Suppressor macrophage treated with lipopolysaccharide for 1 hour (primary cell): ENCODE measurements at regions not wholly inside any gene's neighbourhood (a gene's known extent, or its start where the extent isn't known, plus 50 kb on each side); places are given as distances from the start of the nearest gene placed in this dataset.

Experiments used
- DNase-seq, 3 donors: peaks; one replicate each; pipeline ENCODE4 v3.0.0-alpha.2; 2020 to 2022

DNA sequence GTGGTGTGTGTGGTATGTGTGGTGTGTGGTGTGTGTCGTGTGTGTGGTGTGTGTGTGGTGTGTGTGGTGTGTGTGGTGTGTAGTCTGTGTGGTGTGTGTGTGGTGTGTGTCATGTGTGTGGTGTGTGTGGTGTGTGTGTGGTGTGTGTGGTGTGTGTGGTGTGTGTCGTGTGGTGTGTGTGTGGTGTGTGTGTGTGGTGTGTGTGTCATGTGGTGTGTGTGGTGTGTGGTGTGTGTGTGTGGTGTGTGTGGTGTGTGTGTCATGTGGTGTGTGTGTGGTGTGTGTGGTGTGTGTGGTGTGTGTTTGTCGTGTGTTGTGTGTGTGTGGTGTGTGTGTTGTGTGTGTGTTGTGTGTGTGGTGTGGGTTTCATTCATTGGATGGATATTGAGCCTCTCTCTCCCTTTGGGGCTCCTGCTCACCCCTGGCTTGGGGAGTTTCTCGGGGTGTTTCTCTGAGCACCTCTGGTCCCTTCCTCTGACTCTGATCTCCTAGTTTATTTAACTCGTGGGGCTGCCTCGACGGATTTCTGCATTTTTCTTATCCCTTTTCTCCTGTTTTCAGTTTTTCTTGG lies 145.8 kb downstream of the DNAJB6 start:
- DNase-seq = no peak

DNA sequence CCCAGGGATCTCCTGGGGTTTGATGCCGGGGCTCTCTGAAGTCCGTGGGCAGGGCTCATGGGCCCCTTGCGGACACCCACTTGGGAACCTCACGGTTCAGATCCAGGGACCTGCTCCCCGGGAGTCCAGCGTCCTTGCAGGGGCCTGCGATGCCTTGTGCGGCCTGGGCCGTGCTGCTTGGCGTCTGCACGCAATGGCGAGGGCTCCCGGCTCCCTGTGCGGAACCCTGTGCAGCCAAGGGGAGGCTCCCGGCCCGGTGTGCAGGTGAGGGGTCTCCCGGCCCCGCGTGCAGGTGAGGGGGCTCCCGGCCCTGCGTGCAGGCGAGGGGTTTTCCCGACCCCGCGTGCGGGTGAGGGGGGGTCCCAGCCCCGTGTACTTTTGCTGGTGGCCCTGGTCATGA lies 146.7 kb downstream of the DNAJB6 start:
- DNase-seq = no peak

DNA sequence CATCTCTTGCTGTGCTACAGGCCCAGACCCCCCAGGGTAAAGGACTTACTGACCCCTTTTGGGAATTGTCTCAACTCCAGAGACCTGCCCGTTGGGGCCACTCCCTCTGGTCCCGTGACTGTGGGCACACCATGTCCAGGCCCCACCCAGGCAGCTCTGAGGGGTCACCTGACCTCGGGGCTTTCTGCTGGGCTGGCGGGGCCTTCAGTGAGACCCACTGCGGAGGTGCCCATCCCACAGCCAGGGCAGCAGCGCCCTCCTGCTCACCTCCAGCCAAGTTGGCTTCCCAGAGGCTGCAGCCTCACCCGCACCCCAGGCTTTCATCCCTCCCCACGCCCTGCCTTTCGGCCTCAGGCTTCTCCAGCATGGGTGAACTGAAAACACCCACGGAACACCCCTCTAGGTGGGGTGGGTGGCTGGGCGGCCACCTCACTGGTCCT lies 147.2 kb downstream of the DNAJB6 start:
- DNase-seq = no peak

GRCh38 chr7:157484411-157485081 lies 147.7 kb downstream of the DNAJB6 start:
- no peak for DNase-seq

DNA sequence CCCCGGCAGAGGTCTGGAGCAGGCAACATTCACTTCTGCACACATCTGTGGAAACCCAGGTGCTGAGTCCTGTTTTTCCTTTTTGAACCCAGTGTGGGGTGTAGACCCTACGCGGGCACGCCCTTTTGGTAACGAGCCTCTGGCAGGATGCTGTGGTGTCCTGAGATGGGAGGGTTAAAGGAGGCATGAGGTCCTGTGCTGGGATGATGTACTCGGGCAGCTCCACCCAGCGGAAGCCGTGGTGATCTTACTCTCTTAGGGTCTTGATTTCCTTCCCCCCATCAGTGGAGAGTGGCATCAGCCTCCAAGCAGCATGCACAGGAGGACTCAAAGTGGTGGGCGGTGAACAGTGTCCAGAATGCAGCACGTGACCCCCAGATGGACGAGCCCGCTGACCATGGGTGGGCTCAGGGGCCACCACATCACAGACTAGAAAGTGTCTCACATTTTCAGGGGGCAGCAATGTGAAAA lies 148.6 kb downstream of the DNAJB6 start:
- no peak for DNase-seq

GRCh38 chr7:157486007-157486755 lies 149.4 kb downstream of the DNAJB6 start:
- no peak for DNase-seq

DNA sequence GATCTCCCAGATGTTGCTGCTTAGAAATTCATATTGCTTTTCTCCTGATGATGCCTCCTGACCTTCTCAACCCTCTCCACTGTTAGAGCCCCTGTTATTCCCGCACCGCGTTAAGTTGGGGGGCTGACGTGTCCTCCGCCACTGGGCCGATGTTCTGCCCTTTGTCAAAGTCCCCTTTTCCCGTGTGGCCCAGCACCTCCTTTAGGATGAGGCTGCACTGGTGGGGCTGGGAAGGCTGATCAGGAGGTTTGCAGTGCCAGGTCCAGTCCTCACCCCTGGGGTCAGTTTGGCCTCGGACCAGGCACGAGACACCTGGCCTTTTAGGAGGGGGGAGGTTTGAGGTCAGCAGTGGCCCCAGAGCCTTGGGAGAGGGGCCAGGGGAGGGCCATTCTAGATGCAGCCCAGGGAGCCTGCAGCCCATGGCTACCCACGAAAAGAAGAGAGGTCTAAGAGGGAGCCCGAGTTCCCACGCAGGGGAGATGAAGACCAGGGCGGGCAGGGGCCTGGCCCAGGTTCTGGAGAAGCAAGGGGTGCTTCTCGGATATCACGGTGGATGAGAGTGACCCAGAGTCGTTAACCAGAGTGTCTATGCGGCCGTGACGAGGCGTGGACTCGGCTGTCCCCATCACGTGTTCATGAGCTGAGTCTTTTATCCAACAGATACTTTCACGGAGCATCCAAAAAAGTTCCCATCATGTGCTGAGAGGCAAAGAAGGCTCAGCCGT lies 150.4 kb downstream of the DNAJB6 start:
- DNase-seq = no peak

GRCh38 chr7:157488281-157488680 lies 151.5 kb downstream of the DNAJB6 start:
- DNase-seq = no peak

DNA sequence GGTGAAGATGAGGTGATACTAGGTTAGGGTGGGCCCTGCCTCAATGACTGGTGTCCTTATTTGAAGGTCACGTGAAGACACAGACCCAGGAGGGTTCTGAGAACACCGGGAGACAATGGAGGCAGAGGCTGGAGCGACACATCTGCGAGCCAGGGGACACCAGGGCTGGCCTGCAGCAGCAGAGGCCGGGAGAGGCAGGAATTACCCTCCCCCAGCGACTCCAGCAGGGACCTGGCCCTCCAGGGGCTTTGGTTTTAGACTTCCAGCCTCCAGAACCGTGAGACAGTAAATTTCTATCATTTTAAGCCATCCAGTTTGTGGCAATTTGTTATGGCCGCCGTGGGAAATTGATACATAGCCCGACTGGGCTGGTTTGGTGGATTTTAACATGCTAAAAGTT lies 152.2 kb downstream of the DNAJB6 start:
- no peak for DNase-seq
